H1 (cell line): ENCODE measurements at regions not wholly inside any gene's neighbourhood (a gene's known extent, or its start where the extent isn't known, plus 50 kb on each side); places are given as distances from the start of the nearest gene placed in this dataset.

Experiments used
- CTCF ChIA-PET: fragments of 300-600 bp; sonication (Branson Sonifier 250); formaldehyde crosslinking; loops from one replicate; lab custom pipeline; 2021; ENCODE audit not compliant: partially characterized antibody; lab: Charles Lee
- POLR2A ChIA-PET: fragments of 300-600 bp; sonication (Branson Sonifier 250); formaldehyde crosslinking; loops from one replicate; lab custom pipeline; 2021; ENCODE audit warnings: inconsistent platforms; ENCODE audit not compliant: partially characterized antibody; lab: Charles Lee
- DNase-seq, 2 experiments: peaks; one replicate each; pipeline versions ENCODE4 v3.0.0 to v3.0.0-alpha.2; 2010 to 2022; ENCODE audit warnings: low spot score in 2 of 2, low read depth in 1 of 2, mixed read lengths in 1 of 2
- FAIRE-seq: peaks from 2 replicates; lab custom pipeline; 2011; peaks lifted over from hg19 to GRCh38; lab: Jason Lieb, UNC
- H2AFZ ChIP-seq: 2 replicates; pipeline ENCODE4 v1.8.1; 2012; ENCODE audit warnings: low read length, inconsistent platforms
- H2AK5ac ChIP-seq: 2 replicates; pipeline ENCODE4 v1.6.1; 2013; ENCODE audit warnings: low read depth, low read length
- H2BK120ac ChIP-seq: replicated peaks from 2 replicates; pipeline ENCODE3; 2013; ENCODE audit warnings: low read depth, low read length, inconsistent platforms
- H2BK12ac ChIP-seq: 2 replicates; pipeline ENCODE4 v1.6.1; 2013; ENCODE audit warnings: low read depth, low read length
- H2BK15ac ChIP-seq: 2 replicates; pipeline ENCODE4 v1.6.1; 2013; ENCODE audit warnings: low read length
- H2BK20ac ChIP-seq: 2 replicates; pipeline ENCODE4 v1.6.1; 2013; ENCODE audit warnings: low read length
- H2BK5ac ChIP-seq: 2 replicates; pipeline ENCODE4 v1.6.1; 2013; ENCODE audit warnings: low read depth, low read length
- H3K14ac ChIP-seq: 2 replicates; pipeline ENCODE4 v1.6.1; 2013; ENCODE audit warnings: inconsistent platforms; ENCODE audit not compliant: insufficient read length
- H3K18ac ChIP-seq: 2 replicates; pipeline ENCODE4 v1.6.1; 2013; ENCODE audit warnings: low read length; ENCODE audit errors: extremely low read depth
- H3K23ac ChIP-seq: 2 replicates; pipeline ENCODE4 v1.6.1; 2013; ENCODE audit warnings: inconsistent platforms; ENCODE audit not compliant: insufficient read length
- H3K23me2 ChIP-seq: 2 replicates; pipeline ENCODE4 v1.6.1; 2013; ENCODE audit warnings: low read depth, low read length
- H3K27ac ChIP-seq: 2 replicates; pipeline ENCODE4 v1.6.1; 2011; ENCODE audit warnings: low read depth, low read length, inconsistent platforms
- H3K27me3 ChIP-seq, 4 experiments: replicated peaks in 1 of 4; 1 replicate in 1 of 4; 2 replicates in 3 of 4; pipeline versions ENCODE4 v1.6.1 to v1.8.1; 2011 to 2013; ENCODE audit warnings: low read length in 3 of 4, mild to moderate bottlenecking in 3 of 4, inconsistent platforms in 2 of 4, mixed read lengths in 2 of 4, moderate library complexity in 1 of 4; ENCODE audit not compliant: control insufficient read depth in 3 of 4, insufficient read depth in 3 of 4; ENCODE audit errors: extremely low read depth in 1 of 4
- H3K36me3 ChIP-seq, 4 experiments: 2 replicates each; pipeline versions ENCODE4 v1.6.1 to v1.8.1; 2011 to 2013; ENCODE audit warnings: mild to moderate bottlenecking in 4 of 4, low read length in 3 of 4, moderate library complexity in 2 of 4, control low read depth in 1 of 4, inconsistent platforms in 1 of 4; ENCODE audit not compliant: insufficient read depth in 4 of 4, control insufficient read depth in 2 of 4
- H3K4ac ChIP-seq: replicated peaks from 2 replicates; pipeline ENCODE3; 2013; ENCODE audit warnings: low read length, low read depth, mixed read lengths, inconsistent platforms; ENCODE audit not compliant: insufficient read length
- H3K4me1 ChIP-seq, 4 experiments: replicated peaks in 1 of 4; 1 replicate in 1 of 4; 2 replicates in 3 of 4; pipeline versions ENCODE4 v1.6.1 to v1.8.1; 2011 to 2013; ENCODE audit warnings: low read length in 3 of 4, inconsistent platforms in 2 of 4, mixed read lengths in 1 of 4; ENCODE audit not compliant: insufficient read depth in 4 of 4, control insufficient read depth in 3 of 4
- H3K4me2 ChIP-seq, 2 experiments: 2 replicates each; pipeline versions ENCODE4 v1.6.1 to v1.8.1; 2011 to 2013; ENCODE audit warnings: low read depth in 2 of 2, low read length in 2 of 2, control low read depth in 1 of 2, inconsistent platforms in 1 of 2, mild to moderate bottlenecking in 1 of 2; ENCODE audit not compliant: insufficient read depth in 1 of 2
- H3K4me3 ChIP-seq, 4 experiments: fragments of 200-600, 300-600 bp in 1 of 4; sonication (generic), shearing (Covaris generic), sonication (Bioruptor Twin) in 1 of 4; 2 replicates each; pipeline versions ENCODE4 v1.5.1 to v1.8.1; 2011 to 2016; ENCODE audit warnings: low read length in 4 of 4, low read depth in 3 of 4, control low read depth in 2 of 4, inconsistent platforms in 2 of 4, mild to moderate bottlenecking in 2 of 4, mixed read lengths in 1 of 4, moderate library complexity in 1 of 4; ENCODE audit not compliant: insufficient read depth in 2 of 4; ENCODE audit errors: extremely low read depth in 1 of 4
- H3K56ac ChIP-seq: replicated peaks from 2 replicates; pipeline ENCODE3; 2013; ENCODE audit warnings: low read depth, mild to moderate bottlenecking, mixed read lengths, low read length, inconsistent platforms; ENCODE audit not compliant: insufficient read length
- H3K79me1 ChIP-seq: 2 replicates; pipeline ENCODE4 v1.6.1; 2013; ENCODE audit warnings: low read depth, low read length, control low read depth
- H3K79me2 ChIP-seq, 2 experiments: 2 replicates each; pipeline versions ENCODE4 v1.6.1 to v1.8.1; 2012 to 2013; ENCODE audit warnings: low read length in 2 of 2, mild to moderate bottlenecking in 2 of 2, inconsistent platforms in 1 of 2; ENCODE audit not compliant: insufficient read depth in 2 of 2, control insufficient read depth in 1 of 2
- H3K9ac ChIP-seq, 4 experiments: replicated peaks in 1 of 4; 1 replicate in 1 of 4; 2 replicates in 3 of 4; pipeline versions ENCODE4 v1.6.1 to v1.8.1; 2011 to 2013; ENCODE audit warnings: low read depth in 3 of 4, low read length in 3 of 4, control low read depth in 2 of 4, mild to moderate bottlenecking in 2 of 4, moderate library complexity in 2 of 4, inconsistent platforms in 1 of 4; ENCODE audit errors: extremely low read depth in 1 of 4
- H3K9me3 ChIP-seq, 2 experiments: 2 replicates each; pipeline versions ENCODE4 v1.6.1 to v1.8.1; 2012 to 2013; ENCODE audit warnings: mild to moderate bottlenecking in 2 of 2, moderate library complexity in 2 of 2, control low read depth in 1 of 2, inconsistent platforms in 1 of 2, low read depth in 1 of 2, low read length in 1 of 2, mixed read lengths in 1 of 2; ENCODE audit not compliant: insufficient read depth in 2 of 2
- H4K20me1 ChIP-seq, 2 experiments: replicated peaks in 1 of 2; 2 replicates each; pipeline versions ENCODE3 to v1.8.1; 2011 to 2013; ENCODE audit warnings: inconsistent platforms in 2 of 2, low read length in 2 of 2, mild to moderate bottlenecking in 1 of 2; ENCODE audit not compliant: insufficient read depth in 2 of 2, control insufficient read depth in 1 of 2
- H4K5ac ChIP-seq: 2 replicates; pipeline ENCODE4 v1.6.1; 2013; ENCODE audit warnings: low read length, low read depth, mixed read lengths, inconsistent platforms; ENCODE audit not compliant: insufficient read length
- H4K8ac ChIP-seq: 2 replicates; pipeline ENCODE4 v1.8.0; 2013; ENCODE audit warnings: mild to moderate bottlenecking, moderate library complexity, low read length, inconsistent platforms; ENCODE audit not compliant: insufficient read depth; ENCODE audit errors: extremely low read depth
- H4K91ac ChIP-seq: replicated peaks from 2 replicates; pipeline ENCODE3; 2013; ENCODE audit warnings: low read length, mixed read lengths, inconsistent platforms; ENCODE audit not compliant: insufficient read length
- CHD1 ChIP-seq: IDR thresholded peaks from 2 replicates; pipeline ENCODE4 v1.6.1; 2012; ENCODE audit warnings: low read depth, low read length, improper control_type of control experiment
- WGBS, 2 experiments: shearing (Covaris generic) in 1 of 2; methylation state at CpG; one replicate each; pipeline versions ENCODE4 v1.1.6 to v1.1.7; 2013 to 2015; ENCODE audit warnings: low lambda C conversion rate in 2 of 2, mixed read lengths in 2 of 2, inconsistent platforms in 1 of 2, low coverage in 1 of 2, missing lambda C conversion rate in 1 of 2; ENCODE audit not compliant: insufficient replicate concordance in 2 of 2, insufficient coverage in 1 of 2, insufficient read length in 1 of 2; ENCODE audit errors: extremely low coverage in 1 of 2, missing lambda C conversion rate in 1 of 2; 5-methylcytosine and 5-hydroxymethylcytosine counted together

GRCh38 chr9:107856633-107857032, 367.1 kb upstream of the KLF4 start:
- Histone ChIP-seq H3K4me1 (no peaks in the 10 kb centered on the region), H2BK12ac (no peak overlapping the region), H3K14ac (no peak overlapping the region), H3K23me2 (no peaks in the 10 kb centered on the region), H2BK5ac (no peak overlapping the region), H3K56ac (no peak overlapping the region), H3K79me1 (no peaks in the 10 kb centered on the region), H2AK5ac (no peak overlapping the region), H4K91ac (no peak overlapping the region), H2BK15ac (no peak overlapping the region), H3K79me2 (no peaks in the 10 kb centered on the region), H4K5ac (no peak overlapping the region), H2BK120ac (no peak overlapping the region), H3K27me3 (no peaks in the 10 kb centered on the region), H3K4me2 (no peak overlapping the region), H3K18ac (no peak overlapping the region), H3K9ac (no peak overlapping the region), H3K27ac (no peak overlapping the region), H2AFZ (peak overlapping the region; percentile 82), H3K4me3 (no peak overlapping the region), H3K23ac (no peak overlapping the region), H3K9me3 (peaks cover 3 to 4% of the 10 kb centered on the region in 2 experiments; a peak in 2 of 4 replicates), H3K4ac (no peak overlapping the region), H3K36me3 (no peaks in the 10 kb centered on the region), H4K8ac (no peak overlapping the region), H2BK20ac (no peak overlapping the region), H4K20me1 (no peaks in the 10 kb centered on the region)
- DNase-seq = no peak
- 76% methylated on average over 2 of the region's 2 CpGs; no CpG with 5 or more reads in 1 of the 2 experiments for WGBS, 2 experiments
- no peak for FAIRE-seq
- CTCF ChIA-PET = interaction anchor here (0.9 kb wide), 1 partner anchor 130 kb away, joined by 4 read pairs; no protein-coding TSS in a partner anchor
- POLR2A ChIA-PET = no interaction called here
- TF ChIP-seq CHD1 = no peak
